IMR-90 (cell line): ENCODE measurements at regions not wholly inside any gene's neighbourhood (a gene's known extent, or its start where the extent isn't known, plus 50 kb on each side); places are given as distances from the start of the nearest gene placed in this dataset.

Experiments
- ATAC-seq: fragments of 200-7000 bp; cut with Tn5 transposase; 2 replicates; pipeline ENCODE4 v1.9.1; 2020; ENCODE audit warnings: low read depth, mild to moderate bottlenecking, moderate library complexity
- BruUV-seq: library from RNA; stranded (reverse); fragments of 400-500 nt; replicated peaks from 2 replicates; lab custom pipeline; 2021; lab: Mats Ljungman, UMichigan
- CTCF ChIA-PET: fragments of 300-600 bp; formaldehyde crosslinking; extraction: SDS; loops from one replicate; lab custom pipeline; 2021; ENCODE audit warnings: antibody characterized with exemption; lab: Yijun Ruan, JAX
- POLR2A ChIA-PET: fragments of 300-600 bp; sonication (Branson Sonifier 250); formaldehyde crosslinking; loops from one replicate; lab custom pipeline; 2022; ENCODE audit warnings: antibody characterized with exemption; ENCODE audit not compliant: unreplicated experiment; lab: Charles Lee
- DNase-seq: peaks from one replicate; pipeline ENCODE4 v3.0.0; 2013
- H2AFZ ChIP-seq: replicated peaks from 2 replicates; pipeline ENCODE3; 2013; ENCODE audit warnings: low read length, mild to moderate bottlenecking; ENCODE audit not compliant: poor library complexity
- H2AK5ac ChIP-seq: 2 replicates; pipeline ENCODE4 v1.6.1; 2013; ENCODE audit warnings: low read depth, low read length, inconsistent platforms
- H2AK9ac ChIP-seq: replicated peaks from 2 replicates; pipeline ENCODE3; 2013; ENCODE audit warnings: mild to moderate bottlenecking, low read depth, low read length, moderate library complexity; ENCODE audit not compliant: poor library complexity
- H2BK120ac ChIP-seq: 2 replicates; pipeline ENCODE4 v1.6.1; 2013; ENCODE audit warnings: low read depth, low read length, inconsistent platforms
- H2BK15ac ChIP-seq: 3 replicates; pipeline ENCODE4 v1.6.1; 2013; ENCODE audit warnings: low read depth, low read length, inconsistent platforms
- H2BK20ac ChIP-seq: 2 replicates; pipeline ENCODE4 v1.6.1; 2013; ENCODE audit warnings: low read depth, mild to moderate bottlenecking, inconsistent platforms, low read length, moderate library complexity
- H2BK5ac ChIP-seq: 2 replicates; pipeline ENCODE4 v1.6.1; 2013; ENCODE audit warnings: mild to moderate bottlenecking, low read depth, low read length, inconsistent platforms; ENCODE audit not compliant: poor library complexity, severe bottlenecking
- H3K14ac ChIP-seq: replicated peaks from 2 replicates; pipeline ENCODE4 v1.6.1; 2013; ENCODE audit warnings: low read depth, low read length, inconsistent platforms
- H3K18ac ChIP-seq: 2 replicates; pipeline ENCODE4 v1.6.1; 2013; ENCODE audit warnings: low read depth, low read length, control low read depth
- H3K23ac ChIP-seq: 2 replicates; pipeline ENCODE4 v1.6.1; 2013; ENCODE audit warnings: low read depth, low read length, inconsistent platforms
- H3K27ac ChIP-seq: 2 replicates; pipeline ENCODE4 v1.5.1; 2013; ENCODE audit warnings: mild to moderate bottlenecking, control low read depth, low read length; ENCODE audit not compliant: insufficient read depth
- H3K27me3 ChIP-seq: 2 replicates; pipeline ENCODE4 v1.6.1; 2013; ENCODE audit warnings: low read length; ENCODE audit not compliant: control insufficient read depth, insufficient read depth
- H3K36me3 ChIP-seq: 2 replicates; pipeline ENCODE4 v1.6.1; 2013; ENCODE audit warnings: low read length, mixed read lengths; ENCODE audit not compliant: control insufficient read depth, insufficient read depth
- H3K4ac ChIP-seq: 2 replicates; pipeline ENCODE4 v1.6.1; 2013; ENCODE audit warnings: low read depth, low read length, inconsistent platforms
- H3K4me1 ChIP-seq: 2 replicates; pipeline ENCODE4 v1.6.1; 2013; ENCODE audit warnings: low read length, mixed read lengths; ENCODE audit not compliant: control insufficient read depth, insufficient read depth
- H3K4me2 ChIP-seq: 2 replicates; pipeline ENCODE4 v1.6.1; 2013; ENCODE audit warnings: low read depth, mild to moderate bottlenecking, control low read depth, low read length, moderate library complexity
- H3K4me3 ChIP-seq: 2 replicates; pipeline ENCODE4 v1.5.1; 2013; ENCODE audit warnings: low read depth, mild to moderate bottlenecking, control low read depth, low read length, moderate library complexity; ENCODE audit not compliant: insufficient read depth
- H3K56ac ChIP-seq: 2 replicates; pipeline ENCODE4 v1.6.1; 2013; ENCODE audit warnings: low read length, inconsistent platforms; ENCODE audit not compliant: insufficient read depth; ENCODE audit errors: extremely low read depth
- H3K79me1 ChIP-seq, 2 experiments: 2 replicates each; pipeline ENCODE4 v1.6.1; 2013; ENCODE audit warnings: low read length in 2 of 2, inconsistent platforms in 1 of 2, low read depth in 1 of 2
- H3K9ac ChIP-seq: 2 replicates; pipeline ENCODE4 v1.6.1; 2013; ENCODE audit warnings: low read depth, low read length, control low read depth
- H3K9me1 ChIP-seq: 2 replicates; pipeline ENCODE4 v1.6.1; 2013; ENCODE audit warnings: low read length, inconsistent platforms; ENCODE audit not compliant: insufficient read depth
- H3K9me3 ChIP-seq: 2 replicates; pipeline ENCODE4 v1.6.1; 2013; ENCODE audit warnings: low read length; ENCODE audit not compliant: control insufficient read depth, insufficient read depth
- H4K20me1 ChIP-seq: 2 replicates; pipeline ENCODE4 v1.6.1; 2013; ENCODE audit warnings: low read length, inconsistent platforms; ENCODE audit not compliant: insufficient read depth
- H4K5ac ChIP-seq: 2 replicates; pipeline ENCODE4 v1.6.1; 2013; ENCODE audit warnings: mild to moderate bottlenecking, low read depth, low read length, control low read depth
- H4K8ac ChIP-seq, 2 experiments: 2 replicates each; pipeline ENCODE4 v1.6.1; 2013; ENCODE audit warnings: low read depth in 2 of 2, low read length in 2 of 2, control low read depth in 1 of 2, inconsistent platforms in 1 of 2
- H4K91ac ChIP-seq: 2 replicates; pipeline ENCODE4 v1.6.1; 2013; ENCODE audit warnings: low read depth, low read length, inconsistent platforms; ENCODE audit not compliant: insufficient read depth
- BHLHE40 ChIP-seq: fragments of 150-350 bp; IDR thresholded peaks from 2 replicates; pipeline ENCODE4 v1.6.1; 2016; ENCODE audit warnings: mild to moderate bottlenecking, low read depth, low read length
- CEBPB ChIP-seq: IDR thresholded peaks from 2 replicates; pipeline ENCODE4 v1.6.1; 2012; ENCODE audit warnings: low read depth, low read length, improper control_type of control experiment
- CHD1 ChIP-seq: IDR thresholded peaks from 2 replicates; pipeline ENCODE4 v1.6.1; 2012; ENCODE audit warnings: low read depth, low read length, improper control_type of control experiment
- CTCF ChIP-seq: conservative IDR thresholded peaks from 2 replicates; pipeline ENCODE4 v1.5.1; 2012; ENCODE audit warnings: mild to moderate bottlenecking, low read depth, low read length, improper control_type of control experiment
- ELK1 ChIP-seq: fragments of 150-350 bp; IDR thresholded peaks from 2 replicates; pipeline ENCODE4 v1.6.1; 2016; ENCODE audit warnings: low read depth, mild to moderate bottlenecking, low read length, moderate library complexity, borderline replicate concordance
- FOS ChIP-seq: fragments of 150-350 bp; IDR thresholded peaks from 2 replicates; pipeline ENCODE4 v1.6.1; 2016; ENCODE audit warnings: low read depth, low read length
- MAFK ChIP-seq: IDR thresholded peaks from 2 replicates; pipeline ENCODE4 v1.6.1; 2012; ENCODE audit warnings: low read depth, low read length, improper control_type of control experiment
- MAZ ChIP-seq: IDR thresholded peaks from 2 replicates; pipeline ENCODE4 v1.6.1; 2012; ENCODE audit warnings: low read depth, mild to moderate bottlenecking, low read length, improper control_type of control experiment, moderate library complexity, borderline replicate concordance
- MXI1 ChIP-seq: IDR thresholded peaks from 2 replicates; pipeline ENCODE4 v1.6.1; 2012; ENCODE audit warnings: low read depth, mild to moderate bottlenecking, low read length, moderate library complexity, borderline replicate concordance
- NFE2L2 ChIP-seq: fragments of 150-350 bp; IDR thresholded peaks from 2 replicates; pipeline ENCODE4 v1.6.1; 2016; ENCODE audit warnings: low read depth, mild to moderate bottlenecking, low read length
- POLR2A ChIP-seq: IDR thresholded peaks from 2 replicates; pipeline ENCODE4 v1.6.1; 2012; ENCODE audit warnings: mild to moderate bottlenecking, low read depth, low read length
- RAD21 ChIP-seq: IDR thresholded peaks from 2 replicates; pipeline ENCODE4 v1.6.1; 2012; ENCODE audit warnings: low read length, improper control_type of control experiment
- RCOR1 ChIP-seq: IDR thresholded peaks from 2 replicates; pipeline ENCODE4 v1.6.1; 2012; ENCODE audit warnings: mild to moderate bottlenecking, low read length, improper control_type of control experiment; ENCODE audit not compliant: insufficient replicate concordance
- RFX5 ChIP-seq: IDR thresholded peaks from 2 replicates; pipeline ENCODE4 v1.8.0; 2012; ENCODE audit warnings: low read depth, mild to moderate bottlenecking, low read length, moderate library complexity
- SMC3 ChIP-seq: fragments of 150-350 bp; IDR thresholded peaks from 2 replicates; pipeline ENCODE4 v1.6.1; 2016; ENCODE audit warnings: low read depth, mild to moderate bottlenecking, antibody characterized with exemption, low read length, moderate library complexity
- USF2 ChIP-seq: fragments of 150-350 bp; IDR thresholded peaks from 2 replicates; pipeline ENCODE4 v1.6.1; 2017; ENCODE audit warnings: mild to moderate bottlenecking, antibody characterized with exemption, low read length, low read depth
- WGBS, 2 experiments: methylation state at CpG; one replicate each; pipeline versions ENCODE4 v1.1.5 to v1.1.7; 2013; ENCODE audit warnings: missing lambda C conversion rate in 2 of 2; ENCODE audit not compliant: insufficient read length in 1 of 2; ENCODE audit errors: extremely low coverage in 2 of 2; 5-methylcytosine and 5-hydroxymethylcytosine counted together
- dilution Hi-C: fragments of 300-500 bp; cut with HindIII; formaldehyde crosslinking; loops from one replicate; pipeline ENCODE4 v1.14.3; 2018; ENCODE audit warnings: low sequenced_read_pairs; ENCODE audit not compliant: unreplicated experiment
- in situ Hi-C: fragments of 300-500 bp; cut with MboI; formaldehyde crosslinking; loops from 3 replicates; pipeline ENCODE4 v1.14.3; 2019; ENCODE audit warnings: low sequenced_read_pairs, inconsistent platforms, mixed read lengths
- intact Hi-C: fragments of 100-400 bp; cut with micrococcal nuclease; formaldehyde crosslinking; loops from 2 replicates; pipeline ENCODE4 v1.10.0; 2022

GRCh38 chr20:2237059-2237458 lies 58.7 kb upstream of the TGM3 start:
- H3K14ac ChIP-seq, result no peak overlapping the region
- no peak for TF ChIP-seq USF2
- TF ChIP-seq RCOR1, result peak; percentile 34
- no peak for TF ChIP-seq RFX5
- peak; percentile 26; the same call in 1 of the 2 replicates for TF ChIP-seq CEBPB
- peak; percentile 36; the same call in 1 of the 2 replicates for TF ChIP-seq MAFK
- no peak for TF ChIP-seq ELK1
- peak; percentile 28 for TF ChIP-seq CTCF
- TF ChIP-seq MAZ, result peak; percentile 36; the same call in 1 of the 2 replicates
- no peak for TF ChIP-seq CHD1
- TF ChIP-seq NFE2L2, result 0 out of 2 replicates have a peak, but pooled peaks have one; percentile 15
- TF ChIP-seq SMC3, result no peak
- no peak for TF ChIP-seq POLR2A
- no peak for TF ChIP-seq MXI1
- TF ChIP-seq RAD21, result no peak
- peak; percentile 96 for TF ChIP-seq BHLHE40
- TF ChIP-seq FOS, result peak; percentile 33; the same call in 1 of the 2 replicates
- no peak overlapping the region for H2AK5ac ChIP-seq
- H4K20me1 ChIP-seq, result no peaks in the 10 kb centered on the region
- DNase-seq (peak; percentile 95), ATAC-seq (peak; percentile 94)
- in situ Hi-C loops, result no loop called here
- H3K4me3 ChIP-seq, result no peak overlapping the region
- peaks cover 6% of the 10 kb centered on the region; the same call in 1 of the 2 replicates for H3K4me1 ChIP-seq
- peak overlapping the region; percentile 79 for H2BK5ac ChIP-seq
- no peak overlapping the region for H3K23ac ChIP-seq
- no peaks in the 10 kb centered on the region for H3K36me3 ChIP-seq
- peak overlapping the region; percentile 21; the same call in 1 of the 2 replicates for H3K4me2 ChIP-seq
- POLR2A ChIA-PET, result interaction anchor here (0.6 kb wide), 2 partner anchors 12 to 32 kb away, joined by 3 to 4 read pairs; no protein-coding TSS in a partner anchor
- no peak overlapping the region for H4K91ac ChIP-seq
- no peaks in the 10 kb centered on the region for H3K79me1 ChIP-seq
- H2BK120ac ChIP-seq, result peak overlapping the region; percentile 86; the same call in 1 of the 2 replicates
- dilution Hi-C loops, result no loop called here
- H4K5ac ChIP-seq, result no peak overlapping the region
- H3K9ac ChIP-seq, result no peak overlapping the region
- no peak overlapping the region for H3K56ac ChIP-seq
- no TSS peak for BruUV-seq
- CTCF ChIA-PET, result no interaction called here
- H2AK9ac ChIP-seq, result peak overlapping the region; percentile 62
- 0 out of 2 replicates have a peak overlapping the region, but pooled peaks have one; percentile 24 for H3K27ac ChIP-seq
- intact Hi-C loops, result no loop called here
- 0 out of 2 replicates have a peak, but pooled peaks cover 3% of the 10 kb centered on the region for H3K9me1 ChIP-seq
- H3K18ac ChIP-seq, result no peak overlapping the region
- 25% methylated on average over 9 of the region's 11 CpGs; no CpG with 5 or more reads in 1 of the 2 experiments for WGBS, 2 experiments
- H2AFZ ChIP-seq, result peak overlapping the region; percentile 81
- no peaks in the 10 kb centered on the region for H3K9me3 ChIP-seq
- no peak overlapping the region; the same call in 1 of the 2 replicates for H3K4ac ChIP-seq
- no peaks in the 10 kb centered on the region for H3K27me3 ChIP-seq
- H2BK20ac ChIP-seq, result no peak overlapping the region; the same call in 1 of the 2 replicates
- no peak overlapping the region for H2BK15ac ChIP-seq
- H4K8ac ChIP-seq, result 0 out of 4 replicates have a peak overlapping the region, but pooled peaks of 1 of the 2 experiments have one; percentile 62
